OCI-LY1 (cell line): ENCODE measurements at regions not wholly inside any gene's neighbourhood (a gene's known extent, or its start where the extent isn't known, plus 50 kb on each side); places are given as distances from the start of the nearest gene placed in this dataset.

Experiments
- H2AFZ ChIP-seq: fragments of 200-600 bp; sonication (generic), shearing (Covaris generic); 2 replicates; pipeline ENCODE4 v1.6.0; 2014; ENCODE audit warnings: antibody characterized with exemption, mild to moderate bottlenecking, low read length
- H3F3A ChIP-seq: fragments of 200-600 bp; sonication (generic), shearing (Covaris generic); 2 replicates; pipeline ENCODE4 v1.6.0; 2014; ENCODE audit warnings: mild to moderate bottlenecking, antibody characterized with exemption, low read length, moderate library complexity; ENCODE audit not compliant: insufficient read depth
- H3K27ac ChIP-seq: fragments of 200-600 bp; sonication (generic); 2 replicates; pipeline ENCODE4 v1.5.1; 2014; ENCODE audit warnings: low read length, mixed run types, mild to moderate bottlenecking, low read depth; ENCODE audit not compliant: poor library complexity, severe bottlenecking
- H3K27me3 ChIP-seq: fragments of 200-600 bp; sonication (generic); 2 replicates; pipeline ENCODE4 v1.6.0; 2014; ENCODE audit warnings: antibody characterized with exemption, mild to moderate bottlenecking, low read length, moderate library complexity; ENCODE audit not compliant: insufficient read depth
- H3K36me3 ChIP-seq: fragments of 200-600 bp; sonication (generic); 2 replicates; pipeline ENCODE4 v1.6.1; 2014; ENCODE audit warnings: mild to moderate bottlenecking, antibody characterized with exemption, low read length, moderate library complexity, mixed read lengths; ENCODE audit not compliant: insufficient read depth
- H3K4me1 ChIP-seq: fragments of 200-600 bp; sonication (generic); 2 replicates; pipeline ENCODE4 v1.5.1; 2014; ENCODE audit warnings: mild to moderate bottlenecking, low read length, moderate library complexity; ENCODE audit not compliant: insufficient read depth, severe bottlenecking
- H3K4me2 ChIP-seq: fragments of 200-600 bp; sonication (generic), shearing (Covaris generic); 2 replicates; pipeline ENCODE4 v1.6.1; 2014; ENCODE audit warnings: low read length
- H3K4me3 ChIP-seq: fragments of 200-600 bp; sonication (generic); 2 replicates; pipeline ENCODE4 v1.5.1; 2014; ENCODE audit warnings: low read length, low read depth, mild to moderate bottlenecking, mixed read lengths; ENCODE audit not compliant: poor library complexity, severe bottlenecking
- H3K79me2 ChIP-seq: fragments of 200-600 bp; shearing (Covaris generic); 2 replicates; pipeline ENCODE4 v1.6.1; 2016; ENCODE audit warnings: mixed run types, low read length, mixed read lengths; ENCODE audit not compliant: insufficient read depth
- H3K9ac ChIP-seq: fragments of 200-600 bp; sonication (generic), shearing (Covaris generic); 2 replicates; pipeline ENCODE4 v1.6.1; 2014; ENCODE audit warnings: mild to moderate bottlenecking, low read length, mixed read lengths
- H3K9me2 ChIP-seq: fragments of 200-600 bp; sonication (generic), shearing (Covaris generic); 2 replicates; pipeline ENCODE4 v1.6.1; 2014; ENCODE audit warnings: low read depth, mild to moderate bottlenecking, low read length, mixed read lengths
- H3K9me3 ChIP-seq: fragments of 200-600 bp; shearing (Covaris generic); 2 replicates; pipeline ENCODE4 v1.6.1; 2014; ENCODE audit warnings: low read length, mixed read lengths
- H4K20me1 ChIP-seq: fragments of 200-600 bp; sonication (generic), shearing (Covaris generic); 2 replicates; pipeline ENCODE4 v1.6.0; 2016; ENCODE audit warnings: mild to moderate bottlenecking, low read length; ENCODE audit not compliant: insufficient read depth
- EZH2 ChIP-seq: fragments of 200-600 bp; sonication (generic), shearing (Covaris generic); IDR thresholded peaks from 2 replicates; pipeline ENCODE4 v1.8.0; 2017; ENCODE audit warnings: borderline replicate concordance, mixed run types, mild to moderate bottlenecking, antibody characterized with exemption, low read length, moderate library complexity, mixed read lengths
- TF ChIP-seq, protein P1 (sequence below): fragments of 200-600 bp; sonication (generic), shearing (Covaris generic); IDR thresholded peaks from 2 replicates; pipeline ENCODE4 v1.5.1; 2017; ENCODE audit warnings: mild to moderate bottlenecking, antibody characterized with exemption, low read length, moderate library complexity, mixed read lengths

DNA sequence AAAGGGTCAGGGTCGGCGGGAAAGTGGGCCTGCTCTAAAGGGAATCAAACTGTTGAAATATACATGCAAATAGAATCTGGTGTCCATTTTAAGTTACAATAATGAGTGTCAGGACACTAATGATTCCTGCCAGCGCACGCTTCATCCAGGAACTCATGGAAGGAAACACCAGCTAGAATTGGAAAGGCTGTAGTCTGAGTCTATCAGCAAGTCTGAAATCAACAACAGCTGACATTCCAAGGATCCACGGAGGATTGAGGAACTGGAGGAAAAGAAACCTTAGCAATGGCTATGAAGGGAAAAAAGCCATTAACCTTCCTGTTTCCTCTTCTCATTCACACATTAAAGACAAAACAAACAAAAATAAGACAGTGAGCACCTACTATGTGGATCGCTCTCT is 1063.1 kb downstream of the NTRK3 start:
- Histone ChIP-seq H3K27me3 (no peaks in the 10 kb centered on the region), H2AFZ (no peak overlapping the region), H3K27ac (no peak overlapping the region), H3K36me3 (no peaks in the 10 kb centered on the region), H3K9ac (no peak overlapping the region), H3K4me3 (no peak overlapping the region), H4K20me1 (no peaks in the 10 kb centered on the region), H3K9me3 (no peaks in the 10 kb centered on the region), H3K4me2 (no peak overlapping the region), H3K4me1 (no peaks in the 10 kb centered on the region), H3K79me2 (no peaks in the 10 kb centered on the region), H3F3A (no peaks in the 10 kb centered on the region), H3K9me2 (no peaks in the 10 kb centered on the region)
- TF ChIP-seq EZH2 = no peak
- TF ChIP-seq, protein P1, sequence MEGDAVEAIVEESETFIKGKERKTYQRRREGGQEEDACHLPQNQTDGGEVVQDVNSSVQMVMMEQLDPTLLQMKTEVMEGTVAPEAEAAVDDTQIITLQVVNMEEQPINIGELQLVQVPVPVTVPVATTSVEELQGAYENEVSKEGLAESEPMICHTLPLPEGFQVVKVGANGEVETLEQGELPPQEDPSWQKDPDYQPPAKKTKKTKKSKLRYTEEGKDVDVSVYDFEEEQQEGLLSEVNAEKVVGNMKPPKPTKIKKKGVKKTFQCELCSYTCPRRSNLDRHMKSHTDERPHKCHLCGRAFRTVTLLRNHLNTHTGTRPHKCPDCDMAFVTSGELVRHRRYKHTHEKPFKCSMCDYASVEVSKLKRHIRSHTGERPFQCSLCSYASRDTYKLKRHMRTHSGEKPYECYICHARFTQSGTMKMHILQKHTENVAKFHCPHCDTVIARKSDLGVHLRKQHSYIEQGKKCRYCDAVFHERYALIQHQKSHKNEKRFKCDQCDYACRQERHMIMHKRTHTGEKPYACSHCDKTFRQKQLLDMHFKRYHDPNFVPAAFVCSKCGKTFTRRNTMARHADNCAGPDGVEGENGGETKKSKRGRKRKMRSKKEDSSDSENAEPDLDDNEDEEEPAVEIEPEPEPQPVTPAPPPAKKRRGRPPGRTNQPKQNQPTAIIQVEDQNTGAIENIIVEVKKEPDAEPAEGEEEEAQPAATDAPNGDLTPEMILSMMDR = no peak

DNA sequence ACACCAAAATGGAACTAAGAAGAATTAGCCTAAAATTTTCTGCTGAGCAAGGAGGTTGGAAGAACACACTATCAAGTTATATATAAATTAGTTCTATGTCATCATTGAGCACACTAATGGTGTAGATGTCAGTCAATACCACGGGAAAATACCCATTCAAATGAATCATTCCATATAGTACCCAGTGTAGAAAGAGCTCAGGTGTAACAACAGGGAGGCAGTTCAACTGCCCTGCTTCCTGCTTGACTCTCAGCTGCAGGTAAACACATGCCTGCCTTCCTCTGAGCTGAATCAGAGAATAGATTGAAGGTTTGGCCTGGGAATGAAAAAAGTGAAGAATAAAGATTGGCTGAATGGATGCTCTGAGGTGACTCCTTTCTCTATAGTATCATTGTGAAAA is 1088.0 kb downstream of the AGBL1 start:
- Histone ChIP-seq H3K36me3 (no peaks in the 10 kb centered on the region), H3K27me3 (no peaks in the 10 kb centered on the region), H3K27ac (no peak overlapping the region), H4K20me1 (no peaks in the 10 kb centered on the region), H3K9me2 (no peaks in the 10 kb centered on the region), H3K79me2 (no peaks in the 10 kb centered on the region), H3K4me3 (no peak overlapping the region), H3F3A (no peaks in the 10 kb centered on the region), H3K9ac (no peak overlapping the region), H3K9me3 (no peaks in the 10 kb centered on the region), H3K4me1 (no peaks in the 10 kb centered on the region), H3K4me2 (no peak overlapping the region), H2AFZ (no peak overlapping the region)
- TF ChIP-seq, protein P1 = no peak
- no peak for TF ChIP-seq EZH2

DNA sequence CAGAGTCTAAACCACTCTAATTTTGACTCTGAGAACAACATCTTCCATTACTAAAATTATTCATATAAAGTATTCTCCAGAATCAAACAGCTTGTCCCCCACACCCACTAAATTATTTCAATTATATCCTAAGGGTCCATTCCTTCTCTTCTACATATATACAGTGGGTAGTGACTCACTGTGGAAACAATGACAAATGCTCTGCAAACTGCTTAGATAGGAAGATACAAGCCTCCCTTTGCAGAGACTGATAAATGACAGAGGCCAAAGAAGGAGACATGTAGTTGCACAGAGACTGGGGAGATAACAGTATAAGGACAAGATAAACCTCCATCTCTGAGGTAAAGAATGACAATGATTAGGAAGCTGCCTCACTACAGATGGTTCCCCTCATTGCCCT is 1087.4 kb downstream of the AGBL1 start:
- Histone ChIP-seq H3K27me3 (no peaks in the 10 kb centered on the region), H4K20me1 (no peaks in the 10 kb centered on the region), H3K9me3 (no peaks in the 10 kb centered on the region), H3K4me3 (no peak overlapping the region), H3K4me1 (no peaks in the 10 kb centered on the region), H3K9me2 (no peaks in the 10 kb centered on the region), H2AFZ (no peak overlapping the region), H3K79me2 (no peaks in the 10 kb centered on the region), H3K27ac (no peak overlapping the region), H3F3A (no peaks in the 10 kb centered on the region), H3K36me3 (no peaks in the 10 kb centered on the region), H3K4me2 (no peak overlapping the region), H3K9ac (no peak overlapping the region)
- no peak for TF ChIP-seq EZH2
- TF ChIP-seq, protein P1 = no peak
